GM12878 (cell line): ENCODE measurements at regions not wholly inside any gene's neighbourhood (a gene's known extent, or its start where the extent isn't known, plus 50 kb on each side); places are given as distances from the start of the nearest gene placed in this dataset.

Experiments used
- ATAC-seq: fragments of 200-7000 bp; cut with Tn5 transposase; 3 replicates; pipeline ENCODE4 v1.9.1; 2020; ENCODE audit warnings: mild to moderate bottlenecking, moderate library complexity
- BruUV-seq: library from RNA; stranded (reverse); fragments of 400-500 nt; replicated peaks from 2 replicates; lab custom pipeline; 2021; lab: Mats Ljungman, UMichigan
- CTCF ChIA-PET: fragments of 300-600 bp; sonication (Branson Sonifier 250); formaldehyde crosslinking; extraction: SDS; loops from one replicate; lab custom pipeline; 2021; ENCODE audit warnings: inconsistent platforms; lab: Yijun Ruan, JAX
- POLR2A ChIA-PET: fragments of 350-600 bp; formaldehyde crosslinking; extraction: SDS; loops from one replicate; lab custom pipeline; 2021; ENCODE audit warnings: inconsistent platforms; lab: Charles Lee
- RAD21 ChIA-PET: fragments of 300-600 bp; sonication (Branson Sonifier 250); formaldehyde crosslinking; loops from one replicate; lab custom pipeline; 2023; ENCODE audit warnings: antibody characterized with exemption; ENCODE audit not compliant: unreplicated experiment; lab: Charles Lee
- SMC1A ChIA-PET: fragments of 300-600 bp; sonication (Branson Sonifier 250); formaldehyde crosslinking; loops from one replicate; lab custom pipeline; 2023; ENCODE audit not compliant: unreplicated experiment, uncharacterized antibody; lab: Charles Lee
- DNase-seq: peaks from one replicate; pipeline ENCODE4 v3.0.0-alpha.2; 2011; ENCODE audit warnings: low read depth, low spot score
- FAIRE-seq: peaks from 3 replicates; lab custom pipeline; 2011; peaks lifted over from hg19 to GRCh38; lab: Jason Lieb, UNC
- H2AFZ ChIP-seq: 2 replicates; pipeline ENCODE4 v1.6.0; 2011; ENCODE audit warnings: low read depth, low read length, control low read depth; ENCODE audit not compliant: control insufficient read depth
- H3K27ac ChIP-seq: 2 replicates; pipeline ENCODE4 v1.5.1; 2011; ENCODE audit warnings: control low read depth; ENCODE audit not compliant: control insufficient read depth, insufficient read depth
- H3K27me3 ChIP-seq, 2 experiments: replicated peaks in 1 of 2; 2 replicates each; pipeline versions ENCODE4 v1.6.0 to v1.6.1; 2011; ENCODE audit warnings: low read length in 1 of 2; ENCODE audit not compliant: control insufficient read depth in 2 of 2, insufficient read depth in 2 of 2
- H3K36me3 ChIP-seq, 2 experiments: 2 replicates each; pipeline ENCODE4 v1.5.1; 2011; ENCODE audit warnings: low read length in 1 of 2; ENCODE audit not compliant: control insufficient read depth in 2 of 2, insufficient read depth in 2 of 2
- H3K4me1 ChIP-seq: 2 replicates; pipeline ENCODE4 v1.6.1; 2011; ENCODE audit warnings: mild to moderate bottlenecking, low read length, moderate library complexity, mixed read lengths; ENCODE audit not compliant: control insufficient read depth, insufficient read depth
- H3K4me2 ChIP-seq: 2 replicates; pipeline ENCODE4 v1.6.0; 2011; ENCODE audit warnings: control low read depth; ENCODE audit not compliant: control insufficient read depth, insufficient read depth
- H3K4me3 ChIP-seq: fragments of 200-600 bp; sonication (generic); 2 replicates; pipeline ENCODE4 v1.5.1; 2016
- H3K79me2 ChIP-seq: 2 replicates; pipeline ENCODE4 v1.6.0; 2011; ENCODE audit warnings: low read length; ENCODE audit not compliant: control insufficient read depth, insufficient read depth
- H3K9ac ChIP-seq: 2 replicates; pipeline ENCODE4 v1.8.0; 2011; ENCODE audit warnings: low read length, control low read depth, mixed read lengths; ENCODE audit not compliant: control insufficient read depth, insufficient read depth
- H3K9me3 ChIP-seq: replicated peaks from 3 replicates; pipeline ENCODE4 v1.5.1; 2011; ENCODE audit warnings: mild to moderate bottlenecking, low read length; ENCODE audit not compliant: control insufficient read depth, insufficient read depth
- H4K20me1 ChIP-seq: 2 replicates; pipeline ENCODE4 v1.6.0; 2011; ENCODE audit not compliant: control insufficient read depth, insufficient read depth
- ATF3 ChIP-seq: IDR thresholded peaks from 2 replicates; pipeline ENCODE4 v1.6.1; 2011; ENCODE audit warnings: low read depth, mild to moderate bottlenecking, low read length, moderate library complexity, borderline replicate concordance; ENCODE audit errors: extremely low read depth
- ATF7 ChIP-seq: fragments of 450-650 bp; IDR thresholded peaks from 2 replicates; pipeline ENCODE4 v1.6.1; 2016; ENCODE audit warnings: low read depth, mild to moderate bottlenecking
- CBX5 ChIP-seq: sonication (generic); IDR thresholded peaks from 2 replicates; pipeline ENCODE4 v1.6.1; 2016; ENCODE audit warnings: low read depth, moderate library complexity, mild to moderate bottlenecking, inconsistent platforms
- CTCF ChIP-seq, 3 experiments: IDR thresholded peaks in 2 of 3; conservative IDR thresholded peaks in 1 of 3; 2 replicates each; pipeline ENCODE4 v1.5.1; 2011; ENCODE audit warnings: low read depth in 3 of 3, low read length in 3 of 3, mild to moderate bottlenecking in 3 of 3, control low read depth in 2 of 3, moderate library complexity in 2 of 3, inconsistent platforms in 1 of 3, mixed read lengths in 1 of 3; ENCODE audit not compliant: control insufficient read depth in 2 of 3, insufficient read depth in 1 of 3; ENCODE audit errors: extremely low read depth in 1 of 3
- MEF2A ChIP-seq: IDR thresholded peaks from 2 replicates; pipeline ENCODE4 v1.6.1; 2011; ENCODE audit warnings: low read depth, mild to moderate bottlenecking, low read length, moderate library complexity; ENCODE audit not compliant: insufficient read depth
- MEF2B ChIP-seq: fragments of 450-650 bp; IDR thresholded peaks from 2 replicates; pipeline ENCODE4 v1.6.1; 2018; ENCODE audit warnings: mild to moderate bottlenecking, moderate library complexity; ENCODE audit not compliant: partially characterized antibody, poor library complexity, severe bottlenecking
- NR2C2 ChIP-seq: IDR thresholded peaks from 2 replicates; pipeline ENCODE4 v1.6.1; 2011; ENCODE audit warnings: borderline replicate concordance, low read depth; ENCODE audit not compliant: control insufficient read depth, insufficient read length
- PAX8 ChIP-seq: fragments of 450-650 bp; IDR thresholded peaks from 2 replicates; pipeline ENCODE4 v1.6.1; 2017; ENCODE audit warnings: mild to moderate bottlenecking, moderate library complexity
- RAD21 ChIP-seq: IDR thresholded peaks from 2 replicates; pipeline ENCODE4 v1.6.1; 2011; ENCODE audit warnings: mild to moderate bottlenecking, low read depth, low read length, moderate library complexity; ENCODE audit not compliant: insufficient read depth
- RFX5 ChIP-seq: IDR thresholded peaks from 2 replicates; pipeline ENCODE4 v1.6.1; 2011; ENCODE audit warnings: low read depth, low read length, improper control_type of control experiment
- RUNX3 ChIP-seq: IDR thresholded peaks from 2 replicates; pipeline ENCODE4 v1.6.1; 2012; ENCODE audit warnings: low read length, inconsistent platforms
- SMC3 ChIP-seq: IDR thresholded peaks from 2 replicates; pipeline ENCODE4 v1.6.1; 2011; ENCODE audit warnings: low read length, improper control_type of control experiment, borderline replicate concordance
- SREBF2 ChIP-seq: IDR thresholded peaks from 2 replicates; pipeline ENCODE4 v1.6.1; 2012; ENCODE audit warnings: mild to moderate bottlenecking, low read length
- SUPT20H ChIP-seq: IDR thresholded peaks from 2 replicates; pipeline ENCODE4 v1.6.1; 2011; ENCODE audit warnings: low read depth, mild to moderate bottlenecking, low read length, moderate library complexity, borderline replicate concordance; ENCODE audit not compliant: control insufficient read depth
- TCF3 ChIP-seq: IDR thresholded peaks from 2 replicates; pipeline ENCODE4 v1.6.1; 2012; ENCODE audit warnings: low read depth, mild to moderate bottlenecking, low read length, borderline replicate concordance; ENCODE audit not compliant: insufficient read depth
- ZNF622 ChIP-seq: fragments of 450-650 bp; IDR thresholded peaks from 2 replicates; pipeline ENCODE4 v1.6.1; 2017; ENCODE audit warnings: mild to moderate bottlenecking, inconsistent platforms
- ZNF687 ChIP-seq: fragments of 450-650 bp; IDR thresholded peaks from 2 replicates; pipeline ENCODE4 v1.6.1; 2017; ENCODE audit warnings: mild to moderate bottlenecking, moderate library complexity
- WGBS: methylation state at CpG from one replicate; pipeline ENCODE4 v1.1.6; 2016; ENCODE audit warnings: low lambda C conversion rate; ENCODE audit not compliant: insufficient replicate concordance, insufficient coverage; ENCODE audit errors: missing lambda C conversion rate; 5-methylcytosine and 5-hydroxymethylcytosine counted together
- in situ Hi-C: fragments of 300-500 bp; cut with MboI; formaldehyde crosslinking; loops from 9 replicates; pipeline ENCODE4 v1.14.3; 2018; ENCODE audit warnings: mixed read lengths
- intact Hi-C: fragments of 100-400 bp; cut with micrococcal nuclease; formaldehyde crosslinking; loops from one replicate; pipeline ENCODE4 v1.14.2; 2022; ENCODE audit not compliant: unreplicated experiment

DNA sequence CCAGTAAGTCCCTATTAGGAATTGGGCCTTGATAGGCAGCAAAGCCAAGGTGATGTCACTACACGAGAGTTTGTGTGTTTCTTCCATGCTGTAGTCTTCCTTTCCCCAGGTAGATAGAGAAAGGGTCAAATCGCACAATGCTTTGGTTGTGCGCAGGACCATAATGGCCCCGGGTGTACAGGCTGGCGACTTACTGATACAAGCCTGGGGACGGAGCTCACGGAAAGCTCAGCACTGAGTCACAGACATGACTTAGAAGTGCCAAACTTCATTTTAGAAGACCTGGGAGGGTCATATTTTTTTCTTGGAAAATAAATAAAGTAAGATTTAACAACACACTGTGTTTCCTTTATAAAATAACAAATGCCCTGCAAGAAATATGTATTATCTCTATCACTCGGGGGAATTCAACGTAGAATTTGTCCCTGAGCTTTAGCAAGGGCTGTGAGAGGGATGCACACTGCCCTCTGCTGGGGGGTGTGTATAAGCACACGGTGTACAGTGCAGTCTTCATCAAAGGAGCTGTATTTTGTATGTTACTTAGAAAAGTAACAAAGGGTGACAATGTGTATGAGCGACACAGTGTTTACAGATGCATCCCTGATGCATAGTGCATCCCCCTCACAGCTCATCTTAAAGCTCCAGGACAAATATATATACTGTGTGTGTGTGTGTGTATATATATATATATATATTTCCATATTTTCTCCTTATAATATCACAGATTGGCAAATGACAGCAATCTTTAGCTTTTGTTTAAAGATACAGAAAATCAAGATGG lies 254.5 kb upstream of the VEGFC start:
- Histone ChIP-seq H3K36me3 (no peaks in the 10 kb centered on the region), H2AFZ (no peak overlapping the region)
- POLR2A ChIA-PET, result no interaction called here

More for the DNA sequence above, 254.5 kb upstream of the VEGFC start:
- Histone ChIP-seq H3K27me3 (no peaks in the 10 kb centered on the region; a peak in 1 of 4 replicates), H3K4me2 (no peak overlapping the region), H3K9me3 (no peaks in the 10 kb centered on the region), H3K4me3 (no peak overlapping the region), H4K20me1 (no peaks in the 10 kb centered on the region), H3K79me2 (no peaks in the 10 kb centered on the region), H3K4me1 (no peaks in the 10 kb centered on the region), H3K27ac (no peak overlapping the region), H3K9ac (no peak overlapping the region)
- CTCF ChIA-PET, result interaction anchor here (0.5 to 4.2 kb wide), 43 partner anchors 9 to 1070 kb away, joined by 3 to 109 read pairs (median 4); partner anchors contain the start of gene NEIL3
- FAIRE-seq, result peak; percentile 96
- RAD21 ChIA-PET, result interaction anchor here (0.5 to 1.7 kb wide), 18 partner anchors 10 to 673 kb away, joined by 3 to 51 read pairs (median 3); no protein-coding TSS in a partner anchor
- BruUV-seq, result no TSS peak
- TF ChIP-seq MEF2A (no peak), SREBF2 (no peak), NR2C2 (no peak), ZNF687 (no peak), PAX8 (no peak), MEF2B (no peak), CBX5 (no peak), ATF7 (no peak), RAD21 (peak; percentile 70), ATF3 (no peak), CTCF (IDR thresholded peaks at IDR 0.05 in 2 of 3, conservative IDR thresholded peaks at IDR 0.05 in 1 of 3; ENCODE audit: control insufficient read depth in 2 of 3, extremely low read depth in 1 of 3, insufficient read depth in 1 of 3, low read depth in 3 of 3, low read length in 3 of 3) (peak; percentile 67 to 75 (median 72)), SUPT20H (no peak), RUNX3 (no peak), SMC3 (peak; percentile 76; the same call in 1 of the 2 replicates), ZNF622 (no peak), TCF3 (no peak), RFX5 (no peak)
- in situ Hi-C loops, result no loop called here
- DNase-seq, result no peak
- 38% methylated on average over 10 of the region's 11 CpGs for WGBS
- intact Hi-C loops, result loop anchor here (1.0 to 5.0 kb wide), 3 partner anchors 85 to 670 kb away; no protein-coding TSS in a partner anchor
- SMC1A ChIA-PET, result interaction anchor here (0.5 to 3.9 kb wide), 31 partner anchors 10 to 684 kb away, joined by 3 to 66 read pairs (median 3); no protein-coding TSS in a partner anchor
- peak; percentile 94 for ATAC-seq
